NK-92 treated with Interleukin-12 subunit alpha and Interleukin-12 subunit beta, amount 100 ng/mL, for 24 hours (cell line): ENCODE measurements at regions not wholly inside any gene's neighbourhood (a gene's known extent, or its start where the extent isn't known, plus 50 kb on each side); places are given as distances from the start of the nearest gene placed in this dataset.
"Not testable (repeated sequence)": the region's sequence is repeated elsewhere in the genome, so short reads cannot be mapped to it uniquely, and the experiment has no call there.

Experiments
- DNase-seq: peaks from one replicate; lab custom pipeline; 2025; lab: John Stamatoyannopoulos, UW

GRCh38 chrY:18919256-18919655, 145.7 kb upstream of the HSFY2 start:
- DNase-seq = no peak

DNA sequence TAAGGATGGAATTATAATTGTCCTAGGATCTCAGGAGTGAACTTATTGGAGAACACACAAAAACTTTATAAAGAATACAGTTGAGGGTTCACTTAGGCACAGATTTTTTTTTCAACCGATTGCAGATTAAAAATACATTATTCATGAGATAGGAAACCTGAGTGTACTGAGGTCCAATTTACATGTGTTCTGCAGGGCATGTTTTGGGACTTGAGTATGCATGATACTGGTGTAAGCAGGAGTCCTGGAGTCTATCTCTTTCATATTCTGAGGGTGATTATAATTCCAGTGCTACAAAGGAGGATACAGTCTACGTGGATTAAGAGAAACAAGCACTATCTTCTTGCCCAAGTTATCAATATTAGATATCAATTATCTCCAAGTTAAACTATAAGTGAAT, 139.3 kb upstream of the HSFY2 start:
- DNase-seq = no peak

DNA sequence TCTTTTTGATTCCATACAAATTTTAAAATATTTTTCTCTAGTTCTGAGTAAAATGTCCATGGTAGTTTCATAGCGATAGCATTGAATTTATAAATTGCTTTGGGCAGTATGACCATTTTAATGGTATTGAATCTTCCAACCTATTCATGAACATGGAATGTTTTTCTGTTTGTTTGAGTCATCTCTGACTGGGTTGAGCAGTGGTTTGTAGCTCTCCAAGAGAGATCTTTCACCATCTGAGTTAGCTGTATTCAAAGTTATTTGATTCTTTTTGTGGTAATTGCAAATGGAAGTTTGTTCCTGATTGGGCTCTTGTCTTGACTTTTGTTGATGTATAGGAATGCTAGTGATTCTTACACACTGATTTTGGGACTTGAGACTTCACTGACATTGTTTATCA, 136.3 kb upstream of the HSFY2 start:
- no peak for DNase-seq

DNA sequence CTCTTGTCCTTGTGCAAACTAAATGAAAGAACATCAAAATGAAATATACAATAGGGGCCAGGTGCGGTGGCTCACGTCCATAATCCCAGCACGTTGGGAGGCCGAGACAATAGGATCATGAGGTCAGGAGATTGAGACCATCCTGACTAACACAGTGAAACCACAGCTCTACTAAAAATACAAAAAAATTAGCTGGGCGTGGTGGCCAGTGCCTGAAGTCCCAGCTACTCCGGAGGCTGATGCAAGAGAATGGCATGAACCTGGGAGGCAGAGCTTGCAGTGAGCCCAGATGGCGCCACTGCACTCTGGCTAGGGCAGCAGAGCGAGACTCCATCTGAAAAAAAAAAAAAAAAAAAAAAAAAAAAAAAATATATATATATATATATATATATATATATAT, 132.7 kb upstream of the HSFY2 start:
- DNase-seq = not testable (repeated sequence)

DNA sequence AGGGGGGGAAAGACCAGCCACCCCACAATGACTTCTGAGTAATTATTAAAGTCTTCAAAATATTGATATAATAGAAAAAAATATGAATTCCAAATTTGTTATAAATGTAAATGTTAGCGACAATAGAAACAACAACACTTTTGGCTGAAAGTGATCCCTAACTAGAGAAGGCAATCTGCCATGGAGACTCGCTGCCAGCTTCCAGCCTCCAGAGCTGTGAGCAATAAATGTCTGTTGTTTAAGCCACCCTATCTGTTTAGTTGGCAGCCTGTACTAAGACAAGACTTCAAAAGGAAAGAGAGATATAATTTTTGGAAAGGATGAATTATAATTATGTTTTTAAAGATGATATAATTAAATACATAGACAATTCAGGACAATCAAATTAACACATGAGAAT, 130.8 kb upstream of the HSFY2 start:
- DNase-seq = no peak

DNA sequence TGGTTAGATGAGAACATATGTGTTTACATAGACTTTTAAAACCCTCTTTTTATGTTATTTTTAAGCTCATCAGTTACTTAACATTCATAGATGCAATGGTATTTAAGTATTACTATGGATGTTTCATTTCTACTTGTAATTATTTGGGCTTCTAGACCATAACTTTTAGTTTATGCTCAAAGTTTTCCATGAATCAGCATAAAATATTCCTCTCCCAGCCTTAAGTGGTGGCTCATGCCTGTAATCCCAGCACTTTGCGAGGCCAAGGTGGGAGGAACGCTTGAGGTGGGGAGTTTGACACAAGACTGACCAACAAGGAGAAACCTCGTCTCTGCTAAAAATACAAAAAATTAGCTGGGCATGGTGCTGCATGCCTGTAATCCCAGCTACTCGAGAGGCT, 118.5 kb upstream of the HSFY2 start:
- DNase-seq = no peak

GRCh38 chrY:18889548-18889947, 116.0 kb upstream of the HSFY2 start:
- DNase-seq = no peak

DNA sequence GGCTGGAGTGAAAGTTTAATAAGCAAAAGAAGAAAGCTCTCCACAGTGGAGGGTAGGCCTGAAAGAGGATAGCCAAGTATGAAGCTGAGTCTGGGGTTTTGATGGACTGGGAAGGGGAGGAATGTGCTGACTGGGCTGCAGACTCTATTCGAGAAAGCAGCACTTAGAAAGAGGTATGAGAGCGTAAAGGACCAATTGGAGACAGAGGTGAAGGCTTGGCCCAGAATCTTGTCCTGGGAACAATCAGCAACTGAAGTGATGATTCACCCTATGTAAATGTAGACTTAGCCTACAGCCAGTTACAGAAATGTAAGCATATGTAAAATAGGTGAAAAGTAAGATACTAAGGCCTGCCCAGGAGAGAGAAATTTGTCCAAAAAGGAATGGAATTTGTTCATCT, 111.2 kb upstream of the HSFY2 start:
- DNase-seq = no peak

DNA sequence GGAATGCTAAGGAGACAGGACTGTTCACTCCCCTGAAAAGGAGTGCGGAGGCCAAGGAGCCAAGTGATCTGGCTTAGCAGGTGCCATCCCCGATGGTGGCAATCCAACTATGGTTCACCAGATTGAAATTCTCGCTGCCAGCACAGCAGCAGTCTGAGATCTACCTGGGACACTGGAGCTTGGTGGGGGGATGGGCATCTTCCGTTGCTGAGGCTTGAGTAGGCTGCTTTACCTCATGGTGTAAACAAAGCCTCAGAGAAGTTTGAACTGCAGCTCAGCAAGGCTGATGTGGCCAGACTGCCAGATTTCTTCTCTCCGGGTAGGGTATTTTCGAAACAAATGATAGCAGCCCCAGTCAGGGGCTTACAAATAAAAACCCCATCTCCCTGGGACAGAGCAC, 95.6 kb upstream of the HSFY2 start:
- not testable (repeated sequence) for DNase-seq

DNA sequence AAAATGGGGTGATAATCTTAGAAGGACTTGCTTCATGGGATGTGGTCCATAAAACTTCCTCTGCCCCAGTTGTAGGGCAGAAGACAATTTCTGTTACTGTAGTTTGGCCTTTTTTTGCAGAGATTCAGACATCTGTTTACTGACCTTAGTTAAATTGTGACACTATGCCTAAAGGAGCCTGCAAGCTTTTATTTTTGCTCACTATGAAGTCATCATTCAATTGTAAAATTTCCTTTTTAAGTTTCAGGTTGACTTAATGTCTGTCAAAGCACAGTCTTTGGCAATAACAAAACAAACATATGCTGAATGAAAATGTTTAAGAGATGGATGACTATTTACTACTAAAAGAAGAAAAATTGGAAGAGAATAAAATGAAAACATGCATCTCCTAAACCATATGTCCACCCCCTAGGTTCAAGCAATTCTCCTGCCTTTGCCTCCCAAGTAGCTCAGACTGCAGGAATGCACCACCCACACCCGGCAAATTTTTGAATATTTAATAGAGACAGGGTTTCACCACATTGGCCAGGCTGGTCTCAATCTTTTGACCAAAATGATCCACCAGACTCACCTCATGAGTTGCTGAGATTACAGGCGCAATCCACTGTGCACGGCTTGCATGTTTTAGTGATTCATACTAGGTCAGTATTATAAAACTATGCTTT, 93.5 kb upstream of the HSFY2 start:
- not testable (repeated sequence) for DNase-seq

- DNase-seq = not testable (repeated sequence)
These were observed 87.3 kb upstream of the HSFY2 start for GRCh38 chrY:18860856-18861255.

DNA sequence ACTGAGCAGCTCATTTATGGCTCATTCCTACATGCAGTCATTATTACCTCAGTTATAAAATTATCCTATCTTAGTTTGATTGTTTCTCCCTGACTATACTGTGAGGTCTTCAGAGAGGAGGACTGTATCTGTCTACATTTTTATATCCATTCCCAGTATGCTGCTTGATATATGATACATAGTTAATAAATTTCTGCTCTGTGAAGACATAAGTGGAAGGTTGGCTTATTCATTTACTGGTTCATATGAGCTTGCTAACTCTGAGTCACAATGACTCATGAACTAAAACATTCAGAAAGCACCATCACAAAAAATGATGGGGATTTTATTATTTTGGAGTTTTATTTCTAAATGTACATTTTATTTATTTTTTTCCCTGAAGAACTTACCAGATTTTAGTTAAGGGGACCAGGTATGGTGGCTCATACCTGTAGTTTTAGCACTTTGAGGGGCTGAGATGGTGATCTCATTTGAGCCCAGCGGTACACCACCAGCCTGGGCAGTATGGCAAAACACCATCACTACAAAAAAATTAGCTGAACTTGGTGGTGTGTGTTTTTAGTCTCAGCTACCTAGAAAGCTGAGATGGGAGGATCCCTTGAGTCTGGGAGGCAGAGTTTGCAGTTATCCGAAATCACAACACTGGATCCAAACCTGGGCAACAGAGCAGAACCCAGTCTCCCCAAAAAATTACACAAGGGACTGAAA, 85.1 kb upstream of the HSFY2 start:
- not testable (repeated sequence) for DNase-seq

- DNase-seq = not testable (repeated sequence)
These were observed 81.6 kb upstream of the HSFY2 start for GRCh38 chrY:18855184-18855583.

DNA sequence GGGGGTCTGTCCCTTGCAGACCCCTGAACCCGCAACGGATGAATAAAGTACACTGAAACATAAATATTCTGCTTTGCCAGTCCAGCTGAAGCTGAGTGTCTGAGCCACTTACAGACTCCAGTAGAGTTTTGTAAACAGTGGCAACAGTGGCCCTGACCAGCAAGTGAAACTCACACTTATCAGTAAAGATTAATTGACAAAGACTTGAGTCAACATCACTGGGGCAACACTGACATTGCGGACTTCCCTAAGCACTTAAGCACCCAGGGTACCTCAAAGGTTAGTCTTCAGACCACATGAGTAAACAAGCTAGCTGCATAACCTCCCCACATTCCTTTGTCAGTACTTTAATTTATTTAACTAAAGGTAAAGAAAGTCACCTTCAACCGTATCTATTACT, 79.8 kb upstream of the HSFY2 start:
- not testable (repeated sequence) for DNase-seq

- not testable (repeated sequence) for DNase-seq
These were observed 63.1 kb upstream of the HSFY2 start for GRCh38 chrY:18836643-18837042.
